ENCODE measurements at regions not wholly inside any gene's neighbourhood (a gene's known extent, or its start where the extent isn't known, plus 50 kb on each side); places are given as distances from the start of the nearest gene placed in this dataset.

DNA sequence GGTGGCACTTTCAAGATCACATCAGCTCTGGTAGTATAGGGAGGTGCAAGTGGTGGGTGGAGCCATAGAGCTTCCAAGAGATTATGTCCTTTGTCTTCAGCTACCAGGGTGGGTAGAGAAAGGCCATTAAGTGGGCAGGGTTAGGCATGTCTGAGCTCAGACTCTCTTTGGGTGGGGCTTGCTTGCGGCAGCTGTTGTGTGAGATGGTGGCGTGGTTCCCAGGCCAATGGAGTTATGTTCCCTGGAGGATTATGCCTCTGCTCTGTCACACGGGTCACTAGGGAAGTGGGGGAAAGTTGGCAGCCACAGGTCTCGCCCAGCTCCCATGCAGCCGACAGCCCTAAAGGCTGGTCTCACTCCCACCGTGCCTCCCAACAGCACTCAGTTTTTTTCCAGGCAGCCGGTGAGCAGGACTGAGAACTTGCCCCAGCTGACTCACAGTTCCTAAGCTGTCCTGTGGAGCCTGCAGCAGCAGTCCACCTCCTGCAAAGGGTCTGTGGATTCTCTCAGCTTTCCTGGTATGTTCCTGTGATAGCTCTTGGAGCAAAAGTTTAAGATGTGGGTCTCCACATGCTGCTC is 459.0 kb downstream of the SH2D4B start:
- Histone ChIP-seq H3K4me3 (ENCODE audit: low read length in 2 of 2) (no peak overlapping the region), H3K27ac (ENCODE audit: low read depth in 1 of 2, low read length in 1 of 2) (no peak overlapping the region), H3K36me3 (ENCODE audit: control insufficient read depth in 2 of 2, insufficient read depth in 2 of 2, low read length in 1 of 2) (no peaks in the 10 kb centered on the region), H3K4me1 (ENCODE audit: control insufficient read depth in 2 of 2, insufficient read depth in 2 of 2, low read length in 2 of 2) (no peaks in the 10 kb centered on the region), H3K9me3 (ENCODE audit: control insufficient read depth in 2 of 2, insufficient read depth in 1 of 2, low read length in 1 of 2) (no peaks in the 10 kb centered on the region), H3K27me3 (ENCODE audit: control insufficient read depth in 2 of 2, insufficient read depth in 1 of 2, low read length in 1 of 2) (no peaks in the 10 kb centered on the region)
- 95% methylated on average over 7 of the region's 7 CpGs for WGBS
- no peak for DNase-seq (ENCODE audit: low read depth in 6 of 9, low spot score in 9 of 9)

DNA sequence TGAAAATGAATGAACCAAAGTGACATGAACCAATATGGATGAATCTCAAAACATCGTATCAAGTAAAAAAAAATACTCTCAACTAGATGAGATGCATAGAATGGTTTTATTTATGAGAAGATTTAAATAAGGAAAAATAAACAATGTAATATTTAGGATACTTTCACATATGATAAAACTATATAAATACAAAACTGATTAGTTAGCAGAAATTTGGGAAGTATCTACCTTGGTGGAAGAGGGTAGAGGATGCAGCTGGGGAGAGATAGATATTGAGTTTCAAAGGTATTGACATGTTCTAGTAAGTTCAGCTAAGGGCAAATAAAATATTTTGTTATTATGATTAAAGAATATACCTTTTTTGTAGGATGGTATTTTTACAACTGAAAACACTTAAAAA is 463.1 kb downstream of the SH2D4B start:
- DNase-seq (ENCODE audit: low read depth in 6 of 9, low spot score in 9 of 9): no peak
- Histone ChIP-seq H3K27me3 (ENCODE audit: control insufficient read depth in 2 of 2, insufficient read depth in 1 of 2, low read length in 1 of 2) (no peaks in the 10 kb centered on the region), H3K36me3 (ENCODE audit: control insufficient read depth in 2 of 2, insufficient read depth in 2 of 2, low read length in 1 of 2) (no peaks in the 10 kb centered on the region), H3K9me3 (ENCODE audit: control insufficient read depth in 2 of 2, insufficient read depth in 1 of 2, low read length in 1 of 2) (no peaks in the 10 kb centered on the region), H3K4me3 (ENCODE audit: low read length in 2 of 2) (no peak overlapping the region), H3K4me1 (ENCODE audit: control insufficient read depth in 2 of 2, insufficient read depth in 2 of 2, low read length in 2 of 2) (no peaks in the 10 kb centered on the region), H3K27ac (ENCODE audit: low read depth in 1 of 2, low read length in 1 of 2) (no peak overlapping the region)
- WGBS: 99% methylated on average over 1 of the region's 1 CpG

DNA sequence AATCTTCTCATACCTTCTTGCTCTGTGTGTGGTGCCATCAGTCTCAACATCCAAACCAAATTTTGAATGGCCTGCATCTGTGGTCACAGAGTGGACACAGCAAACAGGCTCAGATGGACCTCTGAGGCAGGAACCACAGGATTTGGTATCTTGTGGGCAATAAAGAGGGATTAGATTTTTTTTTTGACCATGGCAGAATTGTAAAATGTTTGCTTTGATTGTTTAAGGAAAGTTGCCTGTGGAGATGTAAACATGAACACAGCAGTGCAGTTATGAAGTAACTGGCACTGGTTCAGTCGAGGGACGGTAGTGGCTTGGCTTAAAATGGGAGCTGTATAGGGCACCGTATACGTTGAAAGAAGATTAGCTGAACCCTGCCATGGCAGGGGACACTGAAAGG is 464.7 kb downstream of the SH2D4B start:
- no peaks in the 10 kb centered on the region for H3K36me3 ChIP-seq (ENCODE audit: control insufficient read depth in 2 of 2, insufficient read depth in 2 of 2, low read length in 1 of 2)
- H3K4me1 ChIP-seq (ENCODE audit: control insufficient read depth in 2 of 2, insufficient read depth in 2 of 2, low read length in 2 of 2): no peaks in the 10 kb centered on the region
- H3K9me3 ChIP-seq (ENCODE audit: control insufficient read depth in 2 of 2, insufficient read depth in 1 of 2, low read length in 1 of 2): no peaks in the 10 kb centered on the region
- H3K27ac ChIP-seq (ENCODE audit: low read depth in 1 of 2, low read length in 1 of 2): no peak overlapping the region
- no peak overlapping the region for H3K4me3 ChIP-seq (ENCODE audit: low read length in 2 of 2)
- no peak for DNase-seq (ENCODE audit: low read depth in 6 of 9, low spot score in 9 of 9)
- WGBS: 72% methylated on average over 4 of the region's 4 CpGs
- no peaks in the 10 kb centered on the region for H3K27me3 ChIP-seq (ENCODE audit: control insufficient read depth in 2 of 2, insufficient read depth in 1 of 2, low read length in 1 of 2)

DNA sequence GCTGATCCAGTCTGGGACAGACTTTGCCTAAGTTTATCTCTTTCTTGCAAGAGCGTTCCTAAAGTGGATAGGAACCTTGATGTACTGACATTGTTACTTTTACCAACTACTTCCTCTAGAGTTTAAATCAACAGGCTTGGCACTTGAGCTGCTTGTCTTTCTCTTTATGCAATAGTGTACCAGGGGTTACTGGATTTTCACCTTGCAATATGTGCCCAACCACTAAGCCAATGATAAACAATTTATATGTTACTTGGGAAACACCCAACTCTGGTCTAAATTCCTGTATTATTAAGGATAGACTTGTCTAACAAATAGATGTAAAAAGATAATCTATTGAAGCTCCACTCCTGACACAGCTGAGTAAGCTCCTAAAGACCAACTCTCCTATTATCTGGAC is 470.2 kb downstream of the SH2D4B start:
- WGBS: 94% methylated on average over 1 of the region's 1 CpG
- Histone ChIP-seq H3K36me3 (ENCODE audit: control insufficient read depth in 2 of 2, insufficient read depth in 2 of 2, low read length in 1 of 2) (no peaks in the 10 kb centered on the region), H3K4me3 (ENCODE audit: low read length in 2 of 2) (no peak overlapping the region), H3K4me1 (ENCODE audit: control insufficient read depth in 2 of 2, insufficient read depth in 2 of 2, low read length in 2 of 2) (no peaks in the 10 kb centered on the region), H3K27me3 (ENCODE audit: control insufficient read depth in 2 of 2, insufficient read depth in 1 of 2, low read length in 1 of 2) (no peaks in the 10 kb centered on the region), H3K9me3 (ENCODE audit: control insufficient read depth in 2 of 2, insufficient read depth in 1 of 2, low read length in 1 of 2) (no peaks in the 10 kb centered on the region), H3K27ac (ENCODE audit: low read depth in 1 of 2, low read length in 1 of 2) (no peak overlapping the region)
- no peak for DNase-seq (ENCODE audit: low read depth in 6 of 9, low spot score in 9 of 9)

DNA sequence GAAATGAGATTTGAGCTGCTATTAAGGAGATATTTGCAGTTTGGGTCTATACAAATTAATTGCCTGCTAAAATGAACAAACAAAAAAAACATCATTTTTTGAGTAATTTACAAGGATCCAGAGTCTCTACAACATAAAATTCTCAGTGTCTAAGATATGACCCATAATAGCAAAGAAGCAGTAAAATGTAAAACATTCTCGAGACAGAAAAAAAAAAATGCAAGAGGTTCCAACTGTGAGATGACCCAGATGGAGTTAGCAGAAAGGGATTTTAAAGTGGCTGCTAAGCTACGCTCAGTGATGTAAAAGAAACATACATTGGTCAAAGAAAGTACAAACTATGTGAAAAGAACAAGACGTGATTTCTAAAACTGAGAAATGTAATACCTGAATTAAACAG is 471.0 kb downstream of the SH2D4B start:
- 83% methylated on average over 3 of the region's 3 CpGs for WGBS
- Histone ChIP-seq H3K27ac (ENCODE audit: low read depth in 1 of 2, low read length in 1 of 2) (no peak overlapping the region), H3K9me3 (ENCODE audit: control insufficient read depth in 2 of 2, insufficient read depth in 1 of 2, low read length in 1 of 2) (no peaks in the 10 kb centered on the region), H3K4me1 (ENCODE audit: control insufficient read depth in 2 of 2, insufficient read depth in 2 of 2, low read length in 2 of 2) (no peaks in the 10 kb centered on the region), H3K4me3 (ENCODE audit: low read length in 2 of 2) (no peak overlapping the region), H3K36me3 (ENCODE audit: control insufficient read depth in 2 of 2, insufficient read depth in 2 of 2, low read length in 1 of 2) (no peaks in the 10 kb centered on the region), H3K27me3 (ENCODE audit: control insufficient read depth in 2 of 2, insufficient read depth in 1 of 2, low read length in 1 of 2) (no peaks in the 10 kb centered on the region)
- no peak for DNase-seq (ENCODE audit: low read depth in 6 of 9, low spot score in 9 of 9)

DNA sequence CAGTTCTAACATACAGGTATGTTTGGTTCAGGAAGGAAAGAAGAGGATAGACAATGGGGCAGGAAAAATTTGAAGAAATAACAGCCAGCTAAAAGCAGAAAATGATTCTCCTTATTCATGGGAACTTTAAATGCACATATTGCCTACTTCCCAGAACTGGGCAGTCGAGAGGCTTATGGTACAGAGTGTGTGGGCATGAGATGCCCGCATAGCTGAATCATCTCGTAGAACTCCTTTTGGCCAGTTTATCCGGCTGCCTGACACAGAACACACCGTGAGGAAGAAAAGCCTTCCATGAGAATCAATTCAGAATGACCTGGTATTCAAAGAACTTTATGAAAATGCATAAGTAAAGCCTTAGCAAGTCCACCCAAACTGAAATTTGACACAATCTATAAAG is 471.6 kb downstream of the SH2D4B start:
- Histone ChIP-seq H3K4me1 (ENCODE audit: control insufficient read depth in 2 of 2, insufficient read depth in 2 of 2, low read length in 2 of 2) (no peaks in the 10 kb centered on the region), H3K27me3 (ENCODE audit: control insufficient read depth in 2 of 2, insufficient read depth in 1 of 2, low read length in 1 of 2) (no peaks in the 10 kb centered on the region), H3K4me3 (ENCODE audit: low read length in 2 of 2) (no peak overlapping the region), H3K36me3 (ENCODE audit: control insufficient read depth in 2 of 2, insufficient read depth in 2 of 2, low read length in 1 of 2) (no peaks in the 10 kb centered on the region), H3K9me3 (ENCODE audit: control insufficient read depth in 2 of 2, insufficient read depth in 1 of 2, low read length in 1 of 2) (no peaks in the 10 kb centered on the region), H3K27ac (ENCODE audit: low read depth in 1 of 2, low read length in 1 of 2) (no peak overlapping the region)
- no peak for DNase-seq (ENCODE audit: low read depth in 6 of 9, low spot score in 9 of 9)
- WGBS: 92% methylated on average over 5 of the region's 5 CpGs

DNA sequence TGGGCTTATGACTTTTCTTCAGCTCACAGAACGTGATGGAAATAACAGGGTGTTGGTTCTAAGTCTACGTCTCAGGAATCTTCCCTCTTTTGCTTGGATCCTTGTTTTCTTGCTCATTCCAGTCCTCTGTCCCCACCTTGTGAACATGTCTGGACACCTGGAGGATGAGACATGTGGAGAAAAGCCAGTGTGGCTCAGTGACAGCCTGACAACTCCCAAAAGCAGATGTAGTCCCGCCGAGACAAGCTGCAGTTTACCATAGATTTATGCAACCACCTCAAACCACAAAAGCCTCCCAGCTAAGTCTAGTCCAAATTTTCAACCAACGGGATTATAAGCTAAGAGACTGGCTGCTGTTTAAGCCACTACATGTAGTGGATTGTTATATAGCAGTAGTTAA is 476.1 kb downstream of the SH2D4B start:
- Histone ChIP-seq H3K27ac (ENCODE audit: low read depth in 1 of 2, low read length in 1 of 2) (no peak overlapping the region), H3K27me3 (ENCODE audit: control insufficient read depth in 2 of 2, insufficient read depth in 1 of 2, low read length in 1 of 2) (no peaks in the 10 kb centered on the region), H3K9me3 (ENCODE audit: control insufficient read depth in 2 of 2, insufficient read depth in 1 of 2, low read length in 1 of 2) (no peaks in the 10 kb centered on the region), H3K4me1 (ENCODE audit: control insufficient read depth in 2 of 2, insufficient read depth in 2 of 2, low read length in 2 of 2) (no peaks in the 10 kb centered on the region), H3K36me3 (ENCODE audit: control insufficient read depth in 2 of 2, insufficient read depth in 2 of 2, low read length in 1 of 2) (no peaks in the 10 kb centered on the region), H3K4me3 (ENCODE audit: low read length in 2 of 2) (no peak overlapping the region)
- WGBS: 71% methylated on average over 5 of the region's 5 CpGs
- no peak for DNase-seq (ENCODE audit: low read depth in 6 of 9, low spot score in 9 of 9)

DNA sequence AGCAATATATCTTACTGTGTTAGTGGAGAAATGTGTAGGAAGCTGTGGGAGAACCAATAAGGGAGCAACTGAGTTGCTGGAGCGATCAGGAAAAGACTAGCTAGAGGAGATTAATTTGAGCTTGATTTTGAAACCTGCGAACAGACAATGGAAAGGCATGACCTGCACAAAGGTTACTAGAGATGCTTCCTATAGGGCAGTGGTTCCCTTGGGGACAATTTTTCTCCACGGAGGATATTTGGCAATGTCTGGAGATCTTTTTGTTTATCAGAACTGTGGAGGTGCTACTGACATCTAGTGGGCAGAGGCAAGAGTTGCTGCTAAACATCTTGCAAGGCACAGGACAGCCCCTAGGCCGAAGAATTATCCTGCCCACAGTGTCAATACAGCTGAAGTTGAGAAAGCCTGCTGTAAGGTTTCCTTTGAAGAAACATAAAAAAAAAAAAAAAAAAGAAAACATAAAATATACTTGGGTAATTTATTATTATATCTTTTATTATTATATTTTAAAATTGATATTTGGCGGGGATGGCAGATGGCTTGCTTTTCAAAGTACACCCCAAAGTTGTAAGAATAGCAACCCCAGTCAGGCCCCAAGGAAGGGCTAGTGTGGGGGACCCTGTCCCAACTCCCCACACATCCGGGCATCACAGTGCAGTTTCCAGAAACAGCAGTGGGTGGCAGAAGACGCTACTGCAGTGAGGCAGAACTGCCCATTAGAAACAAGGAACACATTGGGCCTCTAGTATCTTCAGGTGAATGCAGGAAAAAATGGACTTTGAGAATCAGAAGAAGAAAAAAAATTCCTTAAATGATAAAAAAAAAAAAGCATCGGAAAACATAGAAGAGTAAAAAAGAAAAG is 481.6 kb downstream of the SH2D4B start:
- Histone ChIP-seq H3K27ac (ENCODE audit: low read depth in 1 of 2, low read length in 1 of 2) (no peak overlapping the region), H3K36me3 (ENCODE audit: control insufficient read depth in 2 of 2, insufficient read depth in 2 of 2, low read length in 1 of 2) (no peaks in the 10 kb centered on the region), H3K4me3 (ENCODE audit: low read length in 2 of 2) (no peak overlapping the region), H3K4me1 (ENCODE audit: control insufficient read depth in 2 of 2, insufficient read depth in 2 of 2, low read length in 2 of 2) (no peaks in the 10 kb centered on the region), H3K27me3 (ENCODE audit: control insufficient read depth in 2 of 2, insufficient read depth in 1 of 2, low read length in 1 of 2) (no peaks in the 10 kb centered on the region), H3K9me3 (ENCODE audit: control insufficient read depth in 2 of 2, insufficient read depth in 1 of 2, low read length in 1 of 2) (no peaks in the 10 kb centered on the region)
- peak in 3 of 9 donors; percentile 1 to 31 (median 16) for DNase-seq (ENCODE audit: low read depth in 6 of 9, low spot score in 9 of 9)
- 69% methylated on average over 8 of the region's 8 CpGs for WGBS

DNA sequence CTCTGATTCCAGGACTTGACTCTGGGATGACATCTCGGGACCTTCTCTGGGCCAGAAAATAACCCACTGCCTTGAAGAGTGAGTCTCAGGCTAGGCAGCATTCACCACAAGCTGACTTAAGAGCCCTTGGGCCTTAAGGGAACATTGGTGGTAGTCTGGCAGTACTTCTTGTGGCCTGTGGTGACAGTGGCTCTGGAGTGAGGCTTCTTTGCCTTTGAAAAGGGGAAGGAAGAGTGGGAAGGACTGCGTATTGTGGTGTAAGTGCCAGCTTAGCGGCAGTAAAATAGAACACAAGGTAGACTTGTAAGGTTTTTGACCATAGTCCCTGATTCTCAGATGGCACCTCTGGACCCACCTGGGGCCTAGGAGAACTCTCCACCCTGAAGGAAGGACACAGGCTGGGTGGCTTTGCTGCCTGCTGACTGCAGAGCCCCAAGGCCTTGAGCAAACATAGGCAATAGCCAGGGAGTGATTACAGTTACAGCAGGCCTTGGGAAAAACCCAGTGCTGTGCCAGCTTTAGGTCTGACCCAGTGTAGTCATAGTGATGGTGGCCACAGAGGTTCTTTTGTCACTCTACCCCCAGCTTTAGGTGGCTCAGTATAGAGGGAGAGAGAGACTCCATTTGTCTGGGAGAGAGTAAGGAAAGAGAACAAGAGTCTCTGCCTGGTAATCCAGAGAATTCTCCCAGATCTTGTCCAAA is 483.9 kb downstream of the SH2D4B start:
- no peaks in the 10 kb centered on the region for H3K27me3 ChIP-seq (ENCODE audit: control insufficient read depth in 2 of 2, insufficient read depth in 1 of 2, low read length in 1 of 2)
- no peaks in the 10 kb centered on the region for H3K36me3 ChIP-seq (ENCODE audit: control insufficient read depth in 2 of 2, insufficient read depth in 2 of 2, low read length in 1 of 2)
- WGBS: 19% methylated on average over 3 of the region's 3 CpGs
- H3K9me3 ChIP-seq (ENCODE audit: control insufficient read depth in 2 of 2, insufficient read depth in 1 of 2, low read length in 1 of 2): no peaks in the 10 kb centered on the region
- no peak for DNase-seq (ENCODE audit: low read depth in 6 of 9, low spot score in 9 of 9)
- H3K4me1 ChIP-seq (ENCODE audit: control insufficient read depth in 2 of 2, insufficient read depth in 2 of 2, low read length in 2 of 2): no peaks in the 10 kb centered on the region
- H3K27ac ChIP-seq (ENCODE audit: low read depth in 1 of 2, low read length in 1 of 2): no peak overlapping the region
- H3K4me3 ChIP-seq (ENCODE audit: low read length in 2 of 2): no peak overlapping the region
